ENCODE measurements at regions not wholly inside any gene's neighbourhood (a gene's known extent, or its start where the extent isn't known, plus 50 kb on each side); places are given as distances from the start of the nearest gene placed in this dataset.

DNA sequence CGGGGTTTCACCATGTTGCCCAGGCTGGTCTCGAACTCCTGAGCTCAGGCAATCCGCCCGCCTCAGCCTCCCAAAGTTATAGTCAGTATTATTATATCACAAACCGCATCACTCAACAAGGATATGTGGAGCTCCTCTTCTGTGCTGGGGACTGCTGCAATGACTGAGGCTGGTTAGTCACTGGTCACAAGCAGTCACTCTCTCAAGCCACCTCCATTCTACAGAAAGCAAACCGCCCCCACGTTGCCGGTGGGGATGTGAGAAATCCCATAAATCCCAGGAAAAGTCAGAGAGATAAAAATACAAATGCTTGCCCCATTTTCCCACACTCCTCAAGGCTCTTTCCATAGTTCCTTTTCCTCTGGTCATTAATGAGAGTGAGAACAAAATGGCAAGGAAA lies 155.7 kb downstream of the ADSS2 start:
- TF ChIP-seq, protein P1, sequence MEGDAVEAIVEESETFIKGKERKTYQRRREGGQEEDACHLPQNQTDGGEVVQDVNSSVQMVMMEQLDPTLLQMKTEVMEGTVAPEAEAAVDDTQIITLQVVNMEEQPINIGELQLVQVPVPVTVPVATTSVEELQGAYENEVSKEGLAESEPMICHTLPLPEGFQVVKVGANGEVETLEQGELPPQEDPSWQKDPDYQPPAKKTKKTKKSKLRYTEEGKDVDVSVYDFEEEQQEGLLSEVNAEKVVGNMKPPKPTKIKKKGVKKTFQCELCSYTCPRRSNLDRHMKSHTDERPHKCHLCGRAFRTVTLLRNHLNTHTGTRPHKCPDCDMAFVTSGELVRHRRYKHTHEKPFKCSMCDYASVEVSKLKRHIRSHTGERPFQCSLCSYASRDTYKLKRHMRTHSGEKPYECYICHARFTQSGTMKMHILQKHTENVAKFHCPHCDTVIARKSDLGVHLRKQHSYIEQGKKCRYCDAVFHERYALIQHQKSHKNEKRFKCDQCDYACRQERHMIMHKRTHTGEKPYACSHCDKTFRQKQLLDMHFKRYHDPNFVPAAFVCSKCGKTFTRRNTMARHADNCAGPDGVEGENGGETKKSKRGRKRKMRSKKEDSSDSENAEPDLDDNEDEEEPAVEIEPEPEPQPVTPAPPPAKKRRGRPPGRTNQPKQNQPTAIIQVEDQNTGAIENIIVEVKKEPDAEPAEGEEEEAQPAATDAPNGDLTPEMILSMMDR (tag by site-specific recombination; IDR thresholded peaks at IDR 0.05) = no peak
- no peak for TF ChIP-seq MYNN (tag by site-specific recombination; IDR thresholded peaks at IDR 0.05; ENCODE audit: borderline replicate concordance)
- TF ChIP-seq, protein P2, sequence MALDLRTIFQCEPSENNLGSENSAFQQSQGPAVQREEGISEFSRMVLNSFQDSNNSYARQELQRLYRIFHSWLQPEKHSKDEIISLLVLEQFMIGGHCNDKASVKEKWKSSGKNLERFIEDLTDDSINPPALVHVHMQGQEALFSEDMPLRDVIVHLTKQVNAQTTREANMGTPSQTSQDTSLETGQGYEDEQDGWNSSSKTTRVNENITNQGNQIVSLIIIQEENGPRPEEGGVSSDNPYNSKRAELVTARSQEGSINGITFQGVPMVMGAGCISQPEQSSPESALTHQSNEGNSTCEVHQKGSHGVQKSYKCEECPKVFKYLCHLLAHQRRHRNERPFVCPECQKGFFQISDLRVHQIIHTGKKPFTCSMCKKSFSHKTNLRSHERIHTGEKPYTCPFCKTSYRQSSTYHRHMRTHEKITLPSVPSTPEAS (tag by site-specific recombination; IDR thresholded peaks at IDR 0.05) = no peak
- no peak for TF ChIP-seq BCL11A (tag by site-specific recombination; IDR thresholded peaks at IDR 0.05; ENCODE audit: low read depth)
- TF ChIP-seq ZNF138 (tag by site-specific recombination; IDR thresholded peaks at IDR 0.05; ENCODE audit: borderline replicate concordance) = no peak
- TF ChIP-seq, protein P3, sequence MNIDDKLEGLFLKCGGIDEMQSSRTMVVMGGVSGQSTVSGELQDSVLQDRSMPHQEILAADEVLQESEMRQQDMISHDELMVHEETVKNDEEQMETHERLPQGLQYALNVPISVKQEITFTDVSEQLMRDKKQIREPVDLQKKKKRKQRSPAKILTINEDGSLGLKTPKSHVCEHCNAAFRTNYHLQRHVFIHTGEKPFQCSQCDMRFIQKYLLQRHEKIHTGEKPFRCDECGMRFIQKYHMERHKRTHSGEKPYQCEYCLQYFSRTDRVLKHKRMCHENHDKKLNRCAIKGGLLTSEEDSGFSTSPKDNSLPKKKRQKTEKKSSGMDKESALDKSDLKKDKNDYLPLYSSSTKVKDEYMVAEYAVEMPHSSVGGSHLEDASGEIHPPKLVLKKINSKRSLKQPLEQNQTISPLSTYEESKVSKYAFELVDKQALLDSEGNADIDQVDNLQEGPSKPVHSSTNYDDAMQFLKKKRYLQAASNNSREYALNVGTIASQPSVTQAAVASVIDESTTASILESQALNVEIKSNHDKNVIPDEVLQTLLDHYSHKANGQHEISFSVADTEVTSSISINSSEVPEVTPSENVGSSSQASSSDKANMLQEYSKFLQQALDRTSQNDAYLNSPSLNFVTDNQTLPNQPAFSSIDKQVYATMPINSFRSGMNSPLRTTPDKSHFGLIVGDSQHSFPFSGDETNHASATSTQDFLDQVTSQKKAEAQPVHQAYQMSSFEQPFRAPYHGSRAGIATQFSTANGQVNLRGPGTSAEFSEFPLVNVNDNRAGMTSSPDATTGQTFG (tag by site-specific recombination; IDR thresholded peaks at IDR 0.05; ENCODE audit: borderline replicate concordance) = no peak
- no peak for TF ChIP-seq ZNF416 (tag by site-specific recombination; IDR thresholded peaks at IDR 0.05)
- TF ChIP-seq ZNF302 (tag by site-specific recombination; IDR thresholded peaks at IDR 0.05; ENCODE audit: low read depth) = no peak
- no peak for TF ChIP-seq ZNF174 (tag by site-specific recombination; IDR thresholded peaks at IDR 0.05)
- no peak for TF ChIP-seq SALL2 (tag by site-specific recombination; IDR thresholded peaks at IDR 0.05; ENCODE audit: borderline replicate concordance)
- no peak for TF ChIP-seq YY1 (tag by site-specific recombination; IDR thresholded peaks at IDR 0.05)
- no peak for TF ChIP-seq ZFP3 (tag by site-specific recombination; IDR thresholded peaks at IDR 0.05; ENCODE audit: low read depth)
- TF ChIP-seq ZNF274 (IDR thresholded peaks at IDR 0.05; ENCODE audit: low read length) = no peak
- TF ChIP-seq ZNF274 (tag by site-specific recombination; IDR thresholded peaks at IDR 0.05; ENCODE audit: borderline replicate concordance) = no peak
- TF ChIP-seq GLI2 (tag by site-specific recombination; IDR thresholded peaks at IDR 0.05; ENCODE audit: borderline replicate concordance, low read depth) = no peak
